ENCODE measurements at regions not wholly inside any gene's neighbourhood (a gene's known extent, or its start where the extent isn't known, plus 50 kb on each side); places are given as distances from the start of the nearest gene placed in this dataset.

GRCh38 chr4:138890891-138891570, 124.5 kb upstream of the NOCT start:
- DNase-seq (ENCODE audit: insufficient read length, low spot score) (no peak), FAIRE-seq (no peak)
- TF ChIP-seq CTCF (IDR thresholded peaks at IDR 0.05; ENCODE audit: insufficient read depth, missing control alignments) = no peak

- FAIRE-seq (no peak), DNase-seq (ENCODE audit: insufficient read length, low spot score) (no peak)
- TF ChIP-seq CTCF (IDR thresholded peaks at IDR 0.05; ENCODE audit: insufficient read depth, missing control alignments) = no peak
These were observed 126.4 kb upstream of the NOCT start for GRCh38 chr4:138889216-138889615.

- TF ChIP-seq CTCF (IDR thresholded peaks at IDR 0.05; ENCODE audit: insufficient read depth, missing control alignments) = no peak
- no peak for FAIRE-seq
- DNase-seq (ENCODE audit: insufficient read length, low spot score) = no peak
These were observed 127.8 kb upstream of the NOCT start for GRCh38 chr4:138887741-138888140.

- no peak for FAIRE-seq
- no peak for DNase-seq (ENCODE audit: insufficient read length, low spot score)
- no peak for TF ChIP-seq CTCF (IDR thresholded peaks at IDR 0.05; ENCODE audit: insufficient read depth, missing control alignments)
These were observed 128.2 kb upstream of the NOCT start for GRCh38 chr4:138887341-138887740.

- FAIRE-seq (no peak), DNase-seq (ENCODE audit: insufficient read length, low spot score) (no peak)
- TF ChIP-seq CTCF (IDR thresholded peaks at IDR 0.05; ENCODE audit: insufficient read depth, missing control alignments) = no peak
These were observed 135.8 kb upstream of the NOCT start for GRCh38 chr4:138879757-138880156.

GRCh38 chr4:138875891-138876608, 139.5 kb upstream of the NOCT start:
- no peak for TF ChIP-seq CTCF (IDR thresholded peaks at IDR 0.05; ENCODE audit: insufficient read depth, missing control alignments)
- FAIRE-seq (no peak), DNase-seq (ENCODE audit: insufficient read length, low spot score) (no peak)

- DNase-seq (ENCODE audit: insufficient read length, low spot score) = no peak
- no peak for FAIRE-seq
- TF ChIP-seq CTCF (IDR thresholded peaks at IDR 0.05; ENCODE audit: insufficient read depth, missing control alignments) = no peak
These were observed 144.1 kb upstream of the NOCT start for GRCh38 chr4:138871555-138871875.
